Inflammatory macrophage treated with lipopolysaccharide for 1 hour (primary cell): ENCODE measurements at regions not wholly inside any gene's neighbourhood (a gene's known extent, or its start where the extent isn't known, plus 50 kb on each side); places are given as distances from the start of the nearest gene placed in this dataset.
A peak's percentile ranks its signal among the peaks of the same experiment; 100 is the strongest.
"Not testable (repeated sequence)": the region's sequence is repeated elsewhere in the genome, so short reads cannot be mapped to it uniquely, and the experiment has no call there.

Experiments used
- DNase-seq, 2 donors: peaks; one replicate each; pipeline ENCODE4 v3.0.0-alpha.2; 2020 to 2022

DNA sequence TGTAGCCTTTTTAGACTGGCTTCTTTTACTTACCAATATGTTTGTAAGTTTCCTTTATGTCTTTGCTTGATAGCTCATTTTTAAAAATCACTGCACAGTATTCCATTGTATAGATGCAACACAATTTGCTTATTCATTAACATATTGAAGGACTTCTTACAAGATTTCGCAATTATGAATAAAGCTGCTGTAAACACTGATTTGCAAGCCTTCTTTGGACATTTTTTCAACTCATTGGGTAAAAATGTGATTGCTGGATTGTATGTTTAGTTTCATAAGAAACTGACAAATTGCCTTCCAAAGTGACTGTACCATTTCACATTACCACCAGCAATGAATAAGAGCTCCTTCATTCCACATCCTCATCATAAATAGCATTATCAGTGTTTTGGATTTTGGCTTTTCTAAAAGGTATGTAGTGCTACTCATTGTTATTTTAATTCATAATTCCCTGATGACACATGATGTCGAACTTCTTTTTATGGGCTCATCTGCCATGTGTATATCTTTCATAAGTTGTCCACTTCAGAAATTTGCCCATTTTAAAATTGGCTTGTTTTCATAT is 80.7 kb downstream of the TFAP2B start:
- no peak for DNase-seq

- no peak for DNase-seq
Measured at GRCh38 chr6:50902260-50902659, 83.6 kb downstream of the TFAP2B start.

GRCh38 chr6:50905297-50905696 is 86.6 kb downstream of the TFAP2B start:
- no peak for DNase-seq

DNA sequence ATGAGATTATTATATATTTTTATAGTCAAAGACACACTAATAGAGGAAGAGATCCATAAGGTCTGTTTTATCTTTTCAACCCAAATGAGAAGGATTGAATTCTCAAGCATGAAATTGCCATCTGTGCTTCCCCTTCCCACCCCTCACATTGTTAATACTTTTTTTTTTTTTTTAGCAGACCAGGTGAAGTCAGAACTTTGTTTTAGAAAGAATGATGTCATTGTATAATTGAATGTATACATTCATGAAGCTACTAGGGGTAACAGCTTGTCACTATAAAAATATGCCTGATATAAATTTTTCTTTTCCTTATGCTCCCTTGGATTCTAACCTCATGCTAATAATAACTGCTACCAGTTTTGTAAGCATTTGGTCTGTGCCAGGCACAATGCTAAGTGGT is 88.9 kb downstream of the TFAP2B start:
- no peak for DNase-seq

- DNase-seq = no peak
Measured at GRCh38 chr6:50913105-50913770, 94.6 kb downstream of the TFAP2B start.

DNA sequence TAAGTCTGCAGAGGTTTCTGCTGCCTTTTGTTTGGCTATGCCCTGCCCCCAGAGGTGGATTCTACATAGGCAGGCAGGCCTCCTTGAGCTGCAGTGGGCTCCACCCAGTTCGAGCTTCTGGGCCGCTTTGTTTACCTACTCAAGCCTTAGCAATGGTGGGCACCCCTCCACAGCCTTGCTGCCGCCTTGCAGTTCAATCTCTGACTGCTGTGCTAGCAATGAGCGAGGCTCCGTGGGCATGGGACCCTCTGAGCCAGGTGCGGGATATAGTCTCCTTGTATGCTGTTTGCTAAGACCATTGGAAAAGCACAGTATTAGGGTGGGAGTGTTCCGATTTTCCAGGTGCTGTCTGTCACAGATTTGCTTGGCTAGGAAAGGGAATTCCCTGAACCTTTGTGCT is 102.7 kb downstream of the TFAP2B start:
- not testable (repeated sequence) for DNase-seq

GRCh38 chr6:50921968-50922367 is 103.3 kb downstream of the TFAP2B start:
- no peak for DNase-seq

- DNase-seq = no peak
Measured at GRCh38 chr6:50922579-50923525, 104.2 kb downstream of the TFAP2B start.

- no peak for DNase-seq
Measured at GRCh38 chr6:50924758-50925157, 106.1 kb downstream of the TFAP2B start.

- no peak for DNase-seq
Measured at GRCh38 chr6:50925548-50925947, 106.9 kb downstream of the TFAP2B start.

DNA sequence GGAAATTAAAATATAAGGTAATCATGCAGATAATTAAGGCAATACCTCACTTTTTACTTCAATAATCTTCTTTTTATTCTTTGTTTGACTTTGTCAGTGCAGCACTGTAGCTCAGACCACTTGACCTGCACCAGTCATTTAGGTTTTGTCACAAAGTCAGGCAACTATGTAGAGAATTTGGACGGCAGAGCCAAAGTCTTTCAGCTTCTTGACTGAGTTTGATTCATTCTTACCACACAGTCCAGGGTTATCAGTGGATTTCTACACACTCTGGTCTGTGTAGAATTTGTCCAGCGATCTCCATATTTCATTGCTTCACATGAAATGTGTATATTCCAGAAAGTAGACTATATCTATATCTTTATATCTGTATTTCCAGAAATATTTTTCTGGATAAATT is 107.3 kb downstream of the TFAP2B start:
- no peak for DNase-seq

DNA sequence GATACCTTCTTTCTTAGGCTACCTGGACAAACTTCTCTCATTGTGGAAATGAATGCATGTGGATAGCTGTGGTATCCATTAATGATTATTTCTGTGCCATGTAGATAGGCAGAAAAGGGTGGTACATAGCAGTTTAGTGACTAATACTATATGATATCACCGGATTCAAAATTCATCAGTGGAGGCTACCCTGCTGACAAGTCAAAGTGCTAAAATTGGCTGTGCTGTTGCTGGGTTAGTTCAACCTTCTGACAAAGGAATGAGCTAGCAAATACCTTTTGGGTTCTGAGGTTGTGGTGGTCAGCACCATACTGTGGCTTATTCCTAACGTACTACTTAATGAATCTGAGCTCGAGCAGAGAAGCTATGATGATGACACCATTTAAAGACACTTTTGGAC is 109.1 kb downstream of the TFAP2B start:
- no peak for DNase-seq

GRCh38 chr6:50929323-50929722 is 110.7 kb downstream of the TFAP2B start:
- DNase-seq = no peak

GRCh38 chr6:50935442-50935841 is 116.8 kb downstream of the TFAP2B start:
- no peak for DNase-seq

GRCh38 chr6:50936277-50936681 is 117.6 kb downstream of the TFAP2B start:
- peak; percentile 16 to 24 for DNase-seq

DNA sequence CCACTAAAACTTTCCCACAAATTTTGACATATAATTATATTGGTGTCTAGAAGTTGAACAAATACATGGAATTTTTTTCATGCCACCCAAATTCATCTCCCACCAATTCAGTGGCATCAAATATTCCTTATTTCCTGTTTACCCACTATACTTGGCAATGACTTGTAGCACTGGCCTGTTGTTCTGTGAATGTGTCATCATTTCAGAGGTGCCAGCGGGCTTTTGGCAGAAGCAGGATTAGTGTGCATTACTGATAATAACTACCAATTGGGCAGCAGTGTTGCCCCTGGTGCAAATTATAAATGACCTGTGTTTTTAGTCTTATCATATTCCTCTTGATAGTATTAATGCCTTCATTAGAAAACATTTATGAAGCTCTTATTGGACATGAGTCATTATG is 121.3 kb downstream of the TFAP2B start:
- DNase-seq = no peak

GRCh38 chr6:50945789-50946188 is 127.1 kb downstream of the TFAP2B start:
- no peak for DNase-seq

DNA sequence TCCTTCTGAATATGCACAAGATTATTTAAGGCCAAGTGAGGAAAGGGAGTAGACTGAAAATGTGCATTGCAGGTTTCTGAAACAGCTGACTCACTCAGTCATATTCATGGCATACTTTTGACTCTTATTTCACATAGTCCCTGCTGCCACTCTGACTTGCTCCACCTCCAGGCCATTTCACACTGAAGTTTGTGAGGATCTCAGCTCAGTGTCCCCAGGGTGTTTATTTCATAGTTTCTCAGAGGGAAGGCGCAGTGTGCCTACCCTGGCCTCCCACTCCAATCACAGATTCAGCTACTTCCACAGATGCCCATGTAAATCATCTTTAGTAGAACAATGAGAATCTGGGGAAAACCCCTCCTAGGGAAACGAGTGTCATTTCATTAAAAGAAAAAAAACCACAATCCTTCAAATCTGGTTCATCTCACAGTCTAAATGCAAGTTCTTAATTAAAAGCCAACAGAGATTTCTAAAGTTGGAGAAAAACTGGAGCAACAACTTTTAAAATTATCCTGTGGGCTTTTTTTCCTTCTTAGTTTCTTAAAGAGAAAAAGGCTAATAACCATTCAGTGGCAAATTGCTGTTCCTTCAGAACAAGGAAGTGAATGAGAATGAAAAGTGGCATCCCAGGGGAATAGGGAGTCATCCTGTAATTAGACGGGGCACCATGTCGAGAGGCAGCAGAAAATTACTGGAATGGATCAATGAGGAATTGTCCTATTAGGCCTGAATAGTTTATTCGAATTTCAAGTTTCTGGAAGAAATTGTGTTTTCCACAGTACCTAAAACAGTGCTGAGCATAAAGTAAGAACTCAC is 133.6 kb downstream of the TFAP2B start:
- DNase-seq = no peak

DNA sequence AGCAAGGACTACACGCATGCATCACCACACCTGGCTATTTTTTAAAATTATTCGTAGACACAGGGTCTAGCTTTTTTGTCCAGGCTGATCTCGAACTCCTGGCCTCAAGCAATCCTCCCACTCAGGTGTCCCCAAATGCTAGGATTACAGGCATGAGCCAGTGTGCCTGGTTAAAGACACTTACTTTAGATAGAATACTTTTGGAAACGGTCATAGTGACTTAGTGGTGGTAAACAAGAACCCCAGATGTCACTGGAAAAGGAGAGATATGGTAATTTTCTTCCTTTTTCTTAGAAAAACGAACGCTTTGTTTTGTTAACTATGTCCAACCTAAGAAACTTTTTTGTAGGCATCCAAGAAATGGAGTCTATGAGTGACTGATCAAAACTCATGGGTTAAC is 137.3 kb downstream of the TFAP2B start:
- no peak for DNase-seq

- DNase-seq = no peak
Measured at GRCh38 chr6:50958148-50958697, 139.6 kb downstream of the TFAP2B start.

GRCh38 chr6:50959081-50959641 is 140.5 kb downstream of the TFAP2B start:
- DNase-seq = no peak

DNA sequence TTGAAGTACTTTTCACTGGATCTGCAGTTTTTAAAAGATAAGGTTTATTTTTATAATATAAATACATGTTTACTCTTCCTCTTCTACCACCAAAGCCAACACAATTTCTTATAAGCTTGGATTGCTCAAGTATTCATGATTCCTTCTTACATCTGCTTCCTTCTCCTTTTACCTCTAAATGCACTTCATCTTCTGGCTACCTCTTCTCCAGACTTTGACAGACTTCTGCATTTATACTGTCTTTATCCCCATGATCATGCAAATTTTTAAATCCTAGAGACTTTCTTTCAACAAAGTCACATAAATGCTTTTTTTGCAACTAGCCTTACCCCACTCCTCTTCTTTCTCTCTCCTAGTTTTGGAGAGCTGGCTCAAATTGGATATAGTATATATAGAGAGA is 142.9 kb downstream of the TFAP2B start:
- DNase-seq = peak in 1 of 2 donors; percentile 2
